DOHH2 (cell line): ENCODE measurements at regions not wholly inside any gene's neighbourhood (a gene's known extent, or its start where the extent isn't known, plus 50 kb on each side); places are given as distances from the start of the nearest gene placed in this dataset.
A peak's percentile ranks its signal among the peaks of the same experiment; 100 is the strongest.

Experiments
- H3F3A ChIP-seq: fragments of 200-600 bp; sonication (generic), shearing (Covaris generic); 2 replicates; pipeline ENCODE4 v1.6.0; 2016; ENCODE audit warnings: antibody characterized with exemption, mild to moderate bottlenecking; ENCODE audit not compliant: control insufficient read depth, insufficient read depth
- H3K27ac ChIP-seq: fragments of 200-600 bp; sonication (generic); 2 replicates; pipeline ENCODE4 v1.5.1; 2014; ENCODE audit warnings: low read depth, mild to moderate bottlenecking, low read length, moderate library complexity
- H3K27me3 ChIP-seq: fragments of 200-600 bp; sonication (generic); 2 replicates; pipeline ENCODE4 v1.6.1; 2014; ENCODE audit warnings: mild to moderate bottlenecking, low read length, mixed read lengths; ENCODE audit not compliant: control insufficient read depth
- H3K36me3 ChIP-seq: fragments of 200-600 bp; sonication (generic); 2 replicates; pipeline ENCODE4 v1.6.1; 2014; ENCODE audit warnings: mild to moderate bottlenecking, low read length, moderate library complexity, mixed read lengths; ENCODE audit not compliant: control insufficient read depth
- H3K4me1 ChIP-seq: fragments of 200-600 bp; sonication (generic); 2 replicates; pipeline ENCODE4 v1.6.1; 2014; ENCODE audit warnings: mild to moderate bottlenecking, low read length, mixed read lengths; ENCODE audit not compliant: control insufficient read depth
- H3K4me2 ChIP-seq: fragments of 200-600 bp; sonication (generic); 2 replicates; pipeline ENCODE4 v1.6.0; 2014; ENCODE audit warnings: mild to moderate bottlenecking, low read length, moderate library complexity
- H3K4me3 ChIP-seq: fragments of 200-600 bp; sonication (generic); 2 replicates; pipeline ENCODE4 v1.5.1; 2014; ENCODE audit warnings: mild to moderate bottlenecking, low read length, mixed read lengths
- H3K79me2 ChIP-seq: fragments of 200-600 bp; sonication (generic); 2 replicates; pipeline ENCODE4 v1.6.1; 2014; ENCODE audit warnings: mild to moderate bottlenecking, low read length, mixed read lengths; ENCODE audit not compliant: control insufficient read depth
- H3K9me2 ChIP-seq: fragments of 200-600 bp; sonication (generic); replicated peaks from 2 replicates; pipeline ENCODE4 v1.6.1; 2014; ENCODE audit warnings: mild to moderate bottlenecking, low read length, mixed read lengths; ENCODE audit not compliant: control insufficient read depth
- H3K9me3 ChIP-seq: fragments of 200-600 bp; sonication (generic); 2 replicates; pipeline ENCODE4 v1.6.1; 2014; ENCODE audit warnings: antibody characterized with exemption, low read length, mixed read lengths; ENCODE audit not compliant: control insufficient read depth, insufficient read depth
- H4K20me1 ChIP-seq: fragments of 200-600 bp; sonication (generic); 2 replicates; pipeline ENCODE4 v1.6.0; 2014; ENCODE audit warnings: low read depth, mild to moderate bottlenecking, antibody characterized with exemption, low read length, moderate library complexity; ENCODE audit not compliant: control insufficient read depth, insufficient read depth
- CTCF ChIP-seq: fragments of 200-600 bp; sonication (generic); IDR thresholded peaks from one replicate; pipeline ENCODE4 v1.5.1; 2014; ENCODE audit warnings: antibody characterized with exemption, mild to moderate bottlenecking, low read depth, low read length; ENCODE audit not compliant: poor library complexity, severe bottlenecking
- EZH2phosphoT487 ChIP-seq: fragments of 200-600 bp; sonication (generic); IDR thresholded peaks from 2 replicates; pipeline ENCODE4 v1.6.1; 2017; ENCODE audit warnings: borderline replicate concordance, mild to moderate bottlenecking, antibody characterized with exemption, low read length, moderate library complexity, mixed read lengths

GRCh38 chr3:167882057-167882667 lies 146.6 kb downstream of the SERPINI1 start:
- Histone ChIP-seq H3K79me2 (no peaks in the 10 kb centered on the region), H3K4me1 (peaks cover 5% of the 10 kb centered on the region), H3K9me2 (no peaks in the 10 kb centered on the region), H3K27ac (no peak overlapping the region), H3K27me3 (peaks cover 5% of the 10 kb centered on the region), H3K36me3 (no peaks in the 10 kb centered on the region), H3K4me3 (no peak overlapping the region; the same call in 1 of the 2 replicates), H3K4me2 (peak overlapping the region; percentile 41), H3F3A (no peaks in the 10 kb centered on the region), H3K9me3 (no peaks in the 10 kb centered on the region), H4K20me1 (no peaks in the 10 kb centered on the region)
- TF ChIP-seq EZH2phosphoT487 (no peak), CTCF (peak; percentile 52)

GRCh38 chr3:167880183-167880582 lies 144.7 kb downstream of the SERPINI1 start:
- no peak overlapping the region for H3K4me2 ChIP-seq
- H4K20me1 ChIP-seq: no peaks in the 10 kb centered on the region
- no peak overlapping the region for H3K27ac ChIP-seq
- peaks cover 5% of the 10 kb centered on the region for H3K27me3 ChIP-seq
- H3K9me3 ChIP-seq: no peaks in the 10 kb centered on the region
- no peaks in the 10 kb centered on the region for H3K36me3 ChIP-seq
- H3K79me2 ChIP-seq: no peaks in the 10 kb centered on the region
- no peaks in the 10 kb centered on the region for H3K9me2 ChIP-seq
- TF ChIP-seq EZH2phosphoT487: no peak
- no peak for TF ChIP-seq CTCF
- no peaks in the 10 kb centered on the region for H3F3A ChIP-seq
- H3K4me1 ChIP-seq: peaks cover 12% of the 10 kb centered on the region
- no peak overlapping the region for H3K4me3 ChIP-seq

GRCh38 chr3:167876620-167877281 lies 141.2 kb downstream of the SERPINI1 start:
- Histone ChIP-seq H3K27me3 (no peaks in the 10 kb centered on the region), H3K4me1 (peaks cover 9% of the 10 kb centered on the region), H3K4me3 (no peak overlapping the region), H3K79me2 (no peaks in the 10 kb centered on the region), H3K36me3 (no peaks in the 10 kb centered on the region), H4K20me1 (no peaks in the 10 kb centered on the region), H3K27ac (no peak overlapping the region), H3K4me2 (no peak overlapping the region), H3F3A (no peaks in the 10 kb centered on the region), H3K9me3 (no peaks in the 10 kb centered on the region), H3K9me2 (no peaks in the 10 kb centered on the region)
- TF ChIP-seq EZH2phosphoT487: no peak
- TF ChIP-seq CTCF: no peak
